ENCODE measurements at regions not wholly inside any gene's neighbourhood (a gene's known extent, or its start where the extent isn't known, plus 50 kb on each side); places are given as distances from the start of the nearest gene placed in this dataset.

DNA sequence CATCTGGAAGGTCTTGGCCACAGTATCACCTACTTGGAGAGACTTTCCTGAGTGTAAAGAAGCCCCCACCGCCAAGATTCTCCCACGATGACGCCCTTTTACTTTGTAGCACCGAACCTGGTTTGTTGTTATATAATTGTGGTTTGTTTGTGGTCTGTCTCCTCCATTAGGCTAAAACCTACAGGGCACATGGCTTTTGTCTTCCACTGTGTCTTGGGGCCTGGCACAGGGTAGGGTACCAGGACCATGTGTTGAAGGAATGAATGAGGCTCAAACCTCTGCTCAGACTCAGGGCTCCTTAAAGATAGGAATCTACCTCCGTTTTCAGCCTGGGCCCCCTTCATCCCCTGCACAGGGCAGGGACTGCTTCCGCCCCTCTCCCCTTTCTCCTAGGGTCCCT lies 59.4 kb upstream of the CCDC167 start:
- TF ChIP-seq, protein P1, sequence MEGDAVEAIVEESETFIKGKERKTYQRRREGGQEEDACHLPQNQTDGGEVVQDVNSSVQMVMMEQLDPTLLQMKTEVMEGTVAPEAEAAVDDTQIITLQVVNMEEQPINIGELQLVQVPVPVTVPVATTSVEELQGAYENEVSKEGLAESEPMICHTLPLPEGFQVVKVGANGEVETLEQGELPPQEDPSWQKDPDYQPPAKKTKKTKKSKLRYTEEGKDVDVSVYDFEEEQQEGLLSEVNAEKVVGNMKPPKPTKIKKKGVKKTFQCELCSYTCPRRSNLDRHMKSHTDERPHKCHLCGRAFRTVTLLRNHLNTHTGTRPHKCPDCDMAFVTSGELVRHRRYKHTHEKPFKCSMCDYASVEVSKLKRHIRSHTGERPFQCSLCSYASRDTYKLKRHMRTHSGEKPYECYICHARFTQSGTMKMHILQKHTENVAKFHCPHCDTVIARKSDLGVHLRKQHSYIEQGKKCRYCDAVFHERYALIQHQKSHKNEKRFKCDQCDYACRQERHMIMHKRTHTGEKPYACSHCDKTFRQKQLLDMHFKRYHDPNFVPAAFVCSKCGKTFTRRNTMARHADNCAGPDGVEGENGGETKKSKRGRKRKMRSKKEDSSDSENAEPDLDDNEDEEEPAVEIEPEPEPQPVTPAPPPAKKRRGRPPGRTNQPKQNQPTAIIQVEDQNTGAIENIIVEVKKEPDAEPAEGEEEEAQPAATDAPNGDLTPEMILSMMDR (IDR thresholded peaks at IDR 0.05; ENCODE audit: low read depth, low read length, missing control alignments) = no peak
- no peak for DNase-seq
- in situ Hi-C loops (cut with HindIII; ENCODE audit: low pct_ligation_motif_present, low sequenced_read_pairs) = no loop called here
- Histone ChIP-seq H3K36me3 (replicated peaks) (no peaks in the 10 kb centered on the region), H3K27me3 (replicated peaks) (no peaks in the 10 kb centered on the region), H3K4me3 (ENCODE audit: low read depth, low read length) (no peak overlapping the region), H3K27ac (no peak overlapping the region)

DNA sequence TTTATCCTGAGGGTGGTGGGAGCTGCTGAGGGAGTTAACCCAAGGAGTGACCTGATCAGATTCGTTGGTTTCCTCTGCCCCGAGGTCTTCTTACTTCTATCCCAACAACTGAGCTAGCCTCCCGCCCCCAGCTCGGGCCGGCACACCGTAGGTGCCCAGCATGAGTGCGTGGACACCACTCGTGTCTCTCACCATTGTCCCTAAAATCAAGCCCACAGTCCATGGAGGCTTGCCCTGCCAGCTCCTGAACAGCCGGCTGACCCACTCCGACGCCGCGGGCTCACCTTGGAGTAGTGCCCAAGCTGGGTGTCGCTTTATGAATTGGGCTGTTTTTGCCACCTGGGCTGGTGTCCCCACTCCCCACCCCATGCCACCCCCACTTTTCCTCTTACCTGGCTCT lies 59.0 kb upstream of the CCDC167 start:
- in situ Hi-C loops (cut with HindIII; ENCODE audit: low pct_ligation_motif_present, low sequenced_read_pairs) = no loop called here
- Histone ChIP-seq H3K36me3 (replicated peaks) (no peaks in the 10 kb centered on the region), H3K27me3 (replicated peaks) (no peaks in the 10 kb centered on the region), H3K4me3 (ENCODE audit: low read depth, low read length) (no peak overlapping the region), H3K27ac (no peak overlapping the region)
- DNase-seq = no peak
- TF ChIP-seq, protein P1 (IDR thresholded peaks at IDR 0.05; ENCODE audit: low read depth, low read length, missing control alignments) = no peak

DNA sequence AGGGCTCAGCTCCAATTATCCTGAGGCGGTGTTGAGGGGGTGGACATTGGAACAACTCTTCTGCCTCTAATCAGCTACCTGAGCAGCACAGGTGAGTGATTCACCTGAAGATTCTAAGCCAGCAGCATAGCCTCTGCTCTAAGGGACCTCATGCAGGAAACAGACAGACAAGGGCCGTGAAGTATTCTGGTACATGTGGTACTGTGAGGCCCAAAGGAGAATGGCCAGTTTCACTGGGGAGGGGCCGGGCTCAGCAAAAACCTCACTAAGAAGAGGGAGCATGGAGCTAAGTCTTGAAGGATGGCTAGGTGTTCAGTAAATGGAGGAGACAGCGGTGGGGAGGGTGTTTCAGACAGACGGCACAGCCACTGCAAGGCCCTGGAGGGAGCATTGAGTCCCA lies 58.5 kb upstream of the CCDC167 start:
- TF ChIP-seq, protein P1 (IDR thresholded peaks at IDR 0.05; ENCODE audit: low read depth, low read length, missing control alignments) = no peak
- Histone ChIP-seq H3K27me3 (replicated peaks) (no peaks in the 10 kb centered on the region), H3K4me3 (ENCODE audit: low read depth, low read length) (no peak overlapping the region), H3K36me3 (replicated peaks) (no peaks in the 10 kb centered on the region), H3K27ac (no peak overlapping the region)
- no peak for DNase-seq
- in situ Hi-C loops (cut with HindIII; ENCODE audit: low pct_ligation_motif_present, low sequenced_read_pairs) = no loop called here

DNA sequence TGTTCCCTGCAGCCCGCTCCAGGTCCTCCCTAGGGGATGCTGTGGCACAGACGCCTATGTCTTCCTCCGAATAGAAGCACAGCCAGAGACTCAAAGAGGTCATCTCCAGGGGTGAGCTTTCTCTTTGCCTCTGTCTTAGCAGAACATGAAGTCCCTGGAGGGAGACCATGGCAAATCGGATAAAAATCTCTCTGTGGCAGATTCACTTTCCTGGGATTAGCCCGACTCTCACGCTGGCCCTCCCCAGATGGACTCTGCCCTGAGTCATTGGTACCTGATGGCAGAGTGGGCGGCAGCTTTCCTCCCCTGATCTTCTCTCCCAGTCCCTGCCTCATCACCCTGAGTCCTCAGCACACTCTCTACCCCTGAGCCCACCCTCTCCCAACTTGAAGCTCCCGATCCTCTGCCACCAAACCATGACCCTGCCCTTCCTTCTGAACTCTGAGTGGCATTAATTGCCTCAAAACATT lies 58.0 kb upstream of the CCDC167 start:
- in situ Hi-C loops (cut with HindIII; ENCODE audit: low pct_ligation_motif_present, low sequenced_read_pairs) = no loop called here
- TF ChIP-seq, protein P1 (IDR thresholded peaks at IDR 0.05; ENCODE audit: low read depth, low read length, missing control alignments) = no peak
- H3K27ac ChIP-seq = no peak overlapping the region
- no peaks in the 10 kb centered on the region for H3K27me3 ChIP-seq (replicated peaks)
- H3K4me3 ChIP-seq (ENCODE audit: low read depth, low read length) = no peak overlapping the region
- no peaks in the 10 kb centered on the region for H3K36me3 ChIP-seq (replicated peaks)
- DNase-seq = no peak

DNA sequence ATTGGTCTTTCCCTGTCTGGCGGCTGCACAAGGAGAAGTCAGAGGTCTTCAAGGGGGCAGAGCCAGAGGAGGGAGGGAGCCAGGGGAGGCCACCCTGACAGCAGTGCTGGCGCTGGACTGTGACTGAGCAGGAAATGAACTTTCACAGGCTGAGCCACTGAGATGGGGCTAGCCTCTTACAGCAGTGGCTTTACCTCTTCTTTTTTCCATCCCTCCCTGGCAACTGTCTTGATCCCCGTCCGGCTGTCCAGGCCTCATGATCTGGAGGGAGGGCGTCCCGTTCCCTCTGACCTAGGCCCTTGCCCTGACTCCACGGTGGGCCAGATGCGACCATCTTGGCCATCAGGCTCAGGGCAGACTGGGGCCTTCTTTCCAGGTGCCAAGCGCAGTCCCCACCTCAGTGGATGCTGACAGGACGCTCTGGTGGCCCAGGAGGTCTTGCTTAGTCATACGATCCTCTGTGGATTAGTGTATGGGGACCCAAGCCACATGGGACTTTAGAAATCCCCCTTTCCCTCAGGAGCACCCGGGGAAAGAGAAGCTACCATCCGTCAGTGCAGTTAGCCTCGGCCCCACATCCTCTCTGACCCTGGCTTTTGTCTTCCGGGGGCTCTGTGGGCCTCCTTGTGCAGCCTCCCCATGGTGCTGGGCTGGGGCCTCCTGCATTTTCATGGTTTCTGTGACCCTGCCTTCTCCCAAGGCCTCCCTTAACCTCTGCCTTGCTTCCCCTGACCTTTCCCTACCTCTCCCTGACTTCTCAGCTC lies 57.4 kb upstream of the CCDC167 start:
- Histone ChIP-seq H3K27ac (no peak overlapping the region), H3K27me3 (replicated peaks) (no peaks in the 10 kb centered on the region), H3K4me3 (ENCODE audit: low read depth, low read length) (no peak overlapping the region), H3K36me3 (replicated peaks) (no peaks in the 10 kb centered on the region)
- TF ChIP-seq, protein P1 (IDR thresholded peaks at IDR 0.05; ENCODE audit: low read depth, low read length, missing control alignments) = no peak
- in situ Hi-C loops (cut with HindIII; ENCODE audit: low pct_ligation_motif_present, low sequenced_read_pairs) = no loop called here
- DNase-seq = no peak

Measured in brain microvascular endothelial cell (primary cell).